ENCODE measurements at regions not wholly inside any gene's neighbourhood (a gene's known extent, or its start where the extent isn't known, plus 50 kb on each side); places are given as distances from the start of the nearest gene placed in this dataset.

DNA sequence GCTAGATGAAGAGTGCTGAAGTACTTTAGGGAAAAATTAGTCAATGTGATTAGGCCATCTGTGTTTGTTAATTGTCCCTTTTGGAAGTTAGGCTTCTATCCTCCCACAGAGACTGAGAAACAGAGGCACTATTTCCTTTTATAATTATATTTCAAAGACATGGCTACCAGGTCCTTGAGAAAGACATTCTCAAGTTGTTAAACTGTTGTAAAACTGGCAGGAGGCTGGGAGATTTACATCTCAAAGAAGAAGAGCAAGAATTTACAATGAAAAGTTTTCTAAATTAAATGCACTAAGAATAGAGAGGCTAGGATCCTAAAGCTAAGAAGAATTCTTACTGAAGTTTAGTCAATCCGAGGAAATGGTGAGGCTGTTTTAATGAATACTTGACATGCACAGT, 74.0 kb upstream of the BRINP3 start:
- TF ChIP-seq BCL3 (IDR thresholded peaks at IDR 0.05; ENCODE audit: borderline replicate concordance, insufficient read depth, low read depth, low read length, poor library complexity, severe bottlenecking) (no peak), POLR2A (IDR thresholded peaks at IDR 0.05; ENCODE audit: low read depth, low read length) (no peak), ZZZ3 (IDR thresholded peaks at IDR 0.05; ENCODE audit: control insufficient read depth, insufficient read length, low read depth) (no peak), YY1 (IDR thresholded peaks at IDR 0.05; ENCODE audit: low read depth, low read length) (no peak), ESRRA (IDR thresholded peaks at IDR 0.05; ENCODE audit: low read length) (no peak), RAD21 (IDR thresholded peaks at IDR 0.05; ENCODE audit: insufficient read depth, low read depth, low read length) (no peak), POLR2AphosphoS5 (IDR thresholded peaks at IDR 0.05; ENCODE audit: low read length) (no peak), RFX5 (IDR thresholded peaks at IDR 0.05; ENCODE audit: low read depth, low read length) (no peak)
- TF ChIP-seq, protein P1, sequence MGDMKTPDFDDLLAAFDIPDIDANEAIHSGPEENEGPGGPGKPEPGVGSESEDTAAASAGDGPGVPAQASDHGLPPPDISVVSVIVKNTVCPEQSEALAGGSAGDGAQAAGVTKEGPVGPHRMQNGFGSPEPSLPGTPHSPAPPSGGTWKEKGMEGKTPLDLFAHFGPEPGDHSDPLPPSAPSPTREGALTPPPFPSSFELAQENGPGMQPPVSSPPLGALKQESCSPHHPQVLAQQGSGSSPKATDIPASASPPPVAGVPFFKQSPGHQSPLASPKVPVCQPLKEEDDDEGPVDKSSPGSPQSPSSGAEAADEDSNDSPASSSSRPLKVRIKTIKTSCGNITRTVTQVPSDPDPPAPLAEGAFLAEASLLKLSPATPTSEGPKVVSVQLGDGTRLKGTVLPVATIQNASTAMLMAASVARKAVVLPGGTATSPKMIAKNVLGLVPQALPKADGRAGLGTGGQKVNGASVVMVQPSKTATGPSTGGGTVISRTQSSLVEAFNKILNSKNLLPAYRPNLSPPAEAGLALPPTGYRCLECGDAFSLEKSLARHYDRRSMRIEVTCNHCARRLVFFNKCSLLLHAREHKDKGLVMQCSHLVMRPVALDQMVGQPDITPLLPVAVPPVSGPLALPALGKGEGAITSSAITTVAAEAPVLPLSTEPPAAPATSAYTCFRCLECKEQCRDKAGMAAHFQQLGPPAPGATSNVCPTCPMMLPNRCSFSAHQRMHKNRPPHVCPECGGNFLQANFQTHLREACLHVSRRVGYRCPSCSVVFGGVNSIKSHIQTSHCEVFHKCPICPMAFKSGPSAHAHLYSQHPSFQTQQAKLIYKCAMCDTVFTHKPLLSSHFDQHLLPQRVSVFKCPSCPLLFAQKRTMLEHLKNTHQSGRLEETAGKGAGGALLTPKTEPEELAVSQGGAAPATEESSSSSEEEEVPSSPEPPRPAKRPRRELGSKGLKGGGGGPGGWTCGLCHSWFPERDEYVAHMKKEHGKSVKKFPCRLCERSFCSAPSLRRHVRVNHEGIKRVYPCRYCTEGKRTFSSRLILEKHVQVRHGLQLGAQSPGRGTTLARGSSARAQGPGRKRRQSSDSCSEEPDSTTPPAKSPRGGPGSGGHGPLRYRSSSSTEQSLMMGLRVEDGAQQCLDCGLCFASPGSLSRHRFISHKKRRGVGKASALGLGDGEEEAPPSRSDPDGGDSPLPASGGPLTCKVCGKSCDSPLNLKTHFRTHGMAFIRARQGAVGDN (IDR thresholded peaks at IDR 0.05) = no peak
- TF ChIP-seq, protein P2, sequence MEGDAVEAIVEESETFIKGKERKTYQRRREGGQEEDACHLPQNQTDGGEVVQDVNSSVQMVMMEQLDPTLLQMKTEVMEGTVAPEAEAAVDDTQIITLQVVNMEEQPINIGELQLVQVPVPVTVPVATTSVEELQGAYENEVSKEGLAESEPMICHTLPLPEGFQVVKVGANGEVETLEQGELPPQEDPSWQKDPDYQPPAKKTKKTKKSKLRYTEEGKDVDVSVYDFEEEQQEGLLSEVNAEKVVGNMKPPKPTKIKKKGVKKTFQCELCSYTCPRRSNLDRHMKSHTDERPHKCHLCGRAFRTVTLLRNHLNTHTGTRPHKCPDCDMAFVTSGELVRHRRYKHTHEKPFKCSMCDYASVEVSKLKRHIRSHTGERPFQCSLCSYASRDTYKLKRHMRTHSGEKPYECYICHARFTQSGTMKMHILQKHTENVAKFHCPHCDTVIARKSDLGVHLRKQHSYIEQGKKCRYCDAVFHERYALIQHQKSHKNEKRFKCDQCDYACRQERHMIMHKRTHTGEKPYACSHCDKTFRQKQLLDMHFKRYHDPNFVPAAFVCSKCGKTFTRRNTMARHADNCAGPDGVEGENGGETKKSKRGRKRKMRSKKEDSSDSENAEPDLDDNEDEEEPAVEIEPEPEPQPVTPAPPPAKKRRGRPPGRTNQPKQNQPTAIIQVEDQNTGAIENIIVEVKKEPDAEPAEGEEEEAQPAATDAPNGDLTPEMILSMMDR (IDR thresholded peaks at IDR 0.05 in 2 of 3, conservative IDR thresholded peaks at IDR 0.05 in 1 of 3; ENCODE audit: control insufficient read depth in 2 of 3, extremely low read depth in 1 of 3, insufficient read depth in 1 of 3, low read depth in 3 of 3, low read length in 3 of 3) = no peak
- TF ChIP-seq, protein P3, sequence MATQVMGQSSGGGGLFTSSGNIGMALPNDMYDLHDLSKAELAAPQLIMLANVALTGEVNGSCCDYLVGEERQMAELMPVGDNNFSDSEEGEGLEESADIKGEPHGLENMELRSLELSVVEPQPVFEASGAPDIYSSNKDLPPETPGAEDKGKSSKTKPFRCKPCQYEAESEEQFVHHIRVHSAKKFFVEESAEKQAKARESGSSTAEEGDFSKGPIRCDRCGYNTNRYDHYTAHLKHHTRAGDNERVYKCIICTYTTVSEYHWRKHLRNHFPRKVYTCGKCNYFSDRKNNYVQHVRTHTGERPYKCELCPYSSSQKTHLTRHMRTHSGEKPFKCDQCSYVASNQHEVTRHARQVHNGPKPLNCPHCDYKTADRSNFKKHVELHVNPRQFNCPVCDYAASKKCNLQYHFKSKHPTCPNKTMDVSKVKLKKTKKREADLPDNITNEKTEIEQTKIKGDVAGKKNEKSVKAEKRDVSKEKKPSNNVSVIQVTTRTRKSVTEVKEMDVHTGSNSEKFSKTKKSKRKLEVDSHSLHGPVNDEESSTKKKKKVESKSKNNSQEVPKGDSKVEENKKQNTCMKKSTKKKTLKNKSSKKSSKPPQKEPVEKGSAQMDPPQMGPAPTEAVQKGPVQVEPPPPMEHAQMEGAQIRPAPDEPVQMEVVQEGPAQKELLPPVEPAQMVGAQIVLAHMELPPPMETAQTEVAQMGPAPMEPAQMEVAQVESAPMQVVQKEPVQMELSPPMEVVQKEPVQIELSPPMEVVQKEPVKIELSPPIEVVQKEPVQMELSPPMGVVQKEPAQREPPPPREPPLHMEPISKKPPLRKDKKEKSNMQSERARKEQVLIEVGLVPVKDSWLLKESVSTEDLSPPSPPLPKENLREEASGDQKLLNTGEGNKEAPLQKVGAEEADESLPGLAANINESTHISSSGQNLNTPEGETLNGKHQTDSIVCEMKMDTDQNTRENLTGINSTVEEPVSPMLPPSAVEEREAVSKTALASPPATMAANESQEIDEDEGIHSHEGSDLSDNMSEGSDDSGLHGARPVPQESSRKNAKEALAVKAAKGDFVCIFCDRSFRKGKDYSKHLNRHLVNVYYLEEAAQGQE (IDR thresholded peaks at IDR 0.05; ENCODE audit: low read depth, low read length) = no peak

Data from GM12878 (cell line).